H1 (cell line): ENCODE measurements at regions not wholly inside any gene's neighbourhood (a gene's known extent, or its start where the extent isn't known, plus 50 kb on each side); places are given as distances from the start of the nearest gene placed in this dataset.

Source experiments
- CTCF ChIA-PET: fragments of 300-600 bp; sonication (Branson Sonifier 250); formaldehyde crosslinking; loops from one replicate; lab custom pipeline; 2021; ENCODE audit not compliant: partially characterized antibody; lab: Charles Lee
- POLR2A ChIA-PET: fragments of 300-600 bp; sonication (Branson Sonifier 250); formaldehyde crosslinking; loops from one replicate; lab custom pipeline; 2021; ENCODE audit warnings: inconsistent platforms; ENCODE audit not compliant: partially characterized antibody; lab: Charles Lee
- DNase-seq, 2 experiments: peaks; one replicate each; pipeline versions ENCODE4 v3.0.0 to v3.0.0-alpha.2; 2010 to 2022; ENCODE audit warnings: low spot score in 2 of 2, low read depth in 1 of 2, mixed read lengths in 1 of 2
- FAIRE-seq: peaks from 2 replicates; lab custom pipeline; 2011; peaks lifted over from hg19 to GRCh38; lab: Jason Lieb, UNC
- H2AFZ ChIP-seq: 2 replicates; pipeline ENCODE4 v1.8.1; 2012; ENCODE audit warnings: low read length, inconsistent platforms
- H2AK5ac ChIP-seq: 2 replicates; pipeline ENCODE4 v1.6.1; 2013; ENCODE audit warnings: low read depth, low read length
- H2BK120ac ChIP-seq: replicated peaks from 2 replicates; pipeline ENCODE3; 2013; ENCODE audit warnings: low read depth, low read length, inconsistent platforms
- H2BK12ac ChIP-seq: 2 replicates; pipeline ENCODE4 v1.6.1; 2013; ENCODE audit warnings: low read depth, low read length
- H2BK15ac ChIP-seq: 2 replicates; pipeline ENCODE4 v1.6.1; 2013; ENCODE audit warnings: low read length
- H2BK20ac ChIP-seq: 2 replicates; pipeline ENCODE4 v1.6.1; 2013; ENCODE audit warnings: low read length
- H2BK5ac ChIP-seq: 2 replicates; pipeline ENCODE4 v1.6.1; 2013; ENCODE audit warnings: low read depth, low read length
- H3K14ac ChIP-seq: 2 replicates; pipeline ENCODE4 v1.6.1; 2013; ENCODE audit warnings: inconsistent platforms; ENCODE audit not compliant: insufficient read length
- H3K18ac ChIP-seq: 2 replicates; pipeline ENCODE4 v1.6.1; 2013; ENCODE audit warnings: low read length; ENCODE audit errors: extremely low read depth
- H3K23ac ChIP-seq: 2 replicates; pipeline ENCODE4 v1.6.1; 2013; ENCODE audit warnings: inconsistent platforms; ENCODE audit not compliant: insufficient read length
- H3K23me2 ChIP-seq: 2 replicates; pipeline ENCODE4 v1.6.1; 2013; ENCODE audit warnings: low read depth, low read length
- H3K27ac ChIP-seq: 2 replicates; pipeline ENCODE4 v1.6.1; 2011; ENCODE audit warnings: low read depth, low read length, inconsistent platforms
- H3K27me3 ChIP-seq, 4 experiments: replicated peaks in 1 of 4; 1 replicate in 1 of 4; 2 replicates in 3 of 4; pipeline versions ENCODE4 v1.6.1 to v1.8.1; 2011 to 2013; ENCODE audit warnings: low read length in 3 of 4, mild to moderate bottlenecking in 3 of 4, inconsistent platforms in 2 of 4, mixed read lengths in 2 of 4, moderate library complexity in 1 of 4; ENCODE audit not compliant: control insufficient read depth in 3 of 4, insufficient read depth in 3 of 4; ENCODE audit errors: extremely low read depth in 1 of 4
- H3K36me3 ChIP-seq, 4 experiments: 2 replicates each; pipeline versions ENCODE4 v1.6.1 to v1.8.1; 2011 to 2013; ENCODE audit warnings: mild to moderate bottlenecking in 4 of 4, low read length in 3 of 4, moderate library complexity in 2 of 4, control low read depth in 1 of 4, inconsistent platforms in 1 of 4; ENCODE audit not compliant: insufficient read depth in 4 of 4, control insufficient read depth in 2 of 4
- H3K4ac ChIP-seq: replicated peaks from 2 replicates; pipeline ENCODE3; 2013; ENCODE audit warnings: low read length, low read depth, mixed read lengths, inconsistent platforms; ENCODE audit not compliant: insufficient read length
- H3K4me1 ChIP-seq, 4 experiments: replicated peaks in 1 of 4; 1 replicate in 1 of 4; 2 replicates in 3 of 4; pipeline versions ENCODE4 v1.6.1 to v1.8.1; 2011 to 2013; ENCODE audit warnings: low read length in 3 of 4, inconsistent platforms in 2 of 4, mixed read lengths in 1 of 4; ENCODE audit not compliant: insufficient read depth in 4 of 4, control insufficient read depth in 3 of 4
- H3K4me2 ChIP-seq, 2 experiments: 2 replicates each; pipeline versions ENCODE4 v1.6.1 to v1.8.1; 2011 to 2013; ENCODE audit warnings: low read depth in 2 of 2, low read length in 2 of 2, control low read depth in 1 of 2, inconsistent platforms in 1 of 2, mild to moderate bottlenecking in 1 of 2; ENCODE audit not compliant: insufficient read depth in 1 of 2
- H3K4me3 ChIP-seq, 4 experiments: fragments of 200-600, 300-600 bp in 1 of 4; sonication (generic), shearing (Covaris generic), sonication (Bioruptor Twin) in 1 of 4; 2 replicates each; pipeline versions ENCODE4 v1.5.1 to v1.8.1; 2011 to 2016; ENCODE audit warnings: low read length in 4 of 4, low read depth in 3 of 4, control low read depth in 2 of 4, inconsistent platforms in 2 of 4, mild to moderate bottlenecking in 2 of 4, mixed read lengths in 1 of 4, moderate library complexity in 1 of 4; ENCODE audit not compliant: insufficient read depth in 2 of 4; ENCODE audit errors: extremely low read depth in 1 of 4
- H3K56ac ChIP-seq: replicated peaks from 2 replicates; pipeline ENCODE3; 2013; ENCODE audit warnings: low read depth, mild to moderate bottlenecking, mixed read lengths, low read length, inconsistent platforms; ENCODE audit not compliant: insufficient read length
- H3K79me1 ChIP-seq: 2 replicates; pipeline ENCODE4 v1.6.1; 2013; ENCODE audit warnings: low read depth, low read length, control low read depth
- H3K79me2 ChIP-seq, 2 experiments: 2 replicates each; pipeline versions ENCODE4 v1.6.1 to v1.8.1; 2012 to 2013; ENCODE audit warnings: low read length in 2 of 2, mild to moderate bottlenecking in 2 of 2, inconsistent platforms in 1 of 2; ENCODE audit not compliant: insufficient read depth in 2 of 2, control insufficient read depth in 1 of 2
- H3K9ac ChIP-seq, 4 experiments: replicated peaks in 1 of 4; 1 replicate in 1 of 4; 2 replicates in 3 of 4; pipeline versions ENCODE4 v1.6.1 to v1.8.1; 2011 to 2013; ENCODE audit warnings: low read depth in 3 of 4, low read length in 3 of 4, control low read depth in 2 of 4, mild to moderate bottlenecking in 2 of 4, moderate library complexity in 2 of 4, inconsistent platforms in 1 of 4; ENCODE audit errors: extremely low read depth in 1 of 4
- H3K9me3 ChIP-seq, 2 experiments: 2 replicates each; pipeline versions ENCODE4 v1.6.1 to v1.8.1; 2012 to 2013; ENCODE audit warnings: mild to moderate bottlenecking in 2 of 2, moderate library complexity in 2 of 2, control low read depth in 1 of 2, inconsistent platforms in 1 of 2, low read depth in 1 of 2, low read length in 1 of 2, mixed read lengths in 1 of 2; ENCODE audit not compliant: insufficient read depth in 2 of 2
- H4K20me1 ChIP-seq, 2 experiments: replicated peaks in 1 of 2; 2 replicates each; pipeline versions ENCODE3 to v1.8.1; 2011 to 2013; ENCODE audit warnings: inconsistent platforms in 2 of 2, low read length in 2 of 2, mild to moderate bottlenecking in 1 of 2; ENCODE audit not compliant: insufficient read depth in 2 of 2, control insufficient read depth in 1 of 2
- H4K5ac ChIP-seq: 2 replicates; pipeline ENCODE4 v1.6.1; 2013; ENCODE audit warnings: low read length, low read depth, mixed read lengths, inconsistent platforms; ENCODE audit not compliant: insufficient read length
- H4K8ac ChIP-seq: 2 replicates; pipeline ENCODE4 v1.8.0; 2013; ENCODE audit warnings: mild to moderate bottlenecking, moderate library complexity, low read length, inconsistent platforms; ENCODE audit not compliant: insufficient read depth; ENCODE audit errors: extremely low read depth
- H4K91ac ChIP-seq: replicated peaks from 2 replicates; pipeline ENCODE3; 2013; ENCODE audit warnings: low read length, mixed read lengths, inconsistent platforms; ENCODE audit not compliant: insufficient read length
- ATF2 ChIP-seq: IDR thresholded peaks from 2 replicates; pipeline ENCODE4 v1.6.1; 2012; ENCODE audit warnings: low read length, inconsistent platforms
- CEBPB ChIP-seq: IDR thresholded peaks from 2 replicates; pipeline ENCODE4 v1.6.1; 2012; ENCODE audit warnings: low read depth, low read length
- CTBP2 ChIP-seq: IDR thresholded peaks from 2 replicates; pipeline ENCODE4 v1.7.0; 2011; ENCODE audit warnings: borderline replicate concordance, mild to moderate bottlenecking, moderate library complexity, mixed read lengths, low read length; ENCODE audit not compliant: insufficient read depth, insufficient read length
- HDAC2 ChIP-seq, 2 experiments: fragments of 300-600 bp in 1 of 2; sonication (generic) in 1 of 2; IDR thresholded peaks; 2 replicates each; pipeline ENCODE4 v1.6.1; 2011 to 2012; ENCODE audit warnings: low read depth in 2 of 2, low read length in 2 of 2, mild to moderate bottlenecking in 2 of 2, moderate library complexity in 2 of 2, borderline replicate concordance in 1 of 2, inconsistent platforms in 1 of 2
- POLR2AphosphoS5 ChIP-seq: IDR thresholded peaks from 2 replicates; pipeline ENCODE4 v1.6.1; 2011; ENCODE audit warnings: low read depth, low read length
- POU5F1 ChIP-seq: IDR thresholded peaks from 2 replicates; pipeline ENCODE4 v1.6.1; 2011; ENCODE audit warnings: low read depth, mild to moderate bottlenecking, low read length, moderate library complexity
- RBBP5 ChIP-seq: IDR thresholded peaks from 2 replicates; pipeline ENCODE4 v1.7.1; 2012; ENCODE audit warnings: low read depth, mild to moderate bottlenecking, inconsistent platforms, low read length, moderate library complexity, borderline replicate concordance
- SAP30 ChIP-seq: fragments of 300-600 bp; sonication (generic); IDR thresholded peaks from 2 replicates; pipeline ENCODE4 v1.7.1; 2012; ENCODE audit warnings: low read length, moderate library complexity, mild to moderate bottlenecking, inconsistent platforms; ENCODE audit not compliant: insufficient read depth, insufficient replicate concordance
- SP2 ChIP-seq: IDR thresholded peaks from 2 replicates; pipeline ENCODE4 v1.6.1; 2012; ENCODE audit warnings: mild to moderate bottlenecking, low read length, inconsistent platforms
- USF2 ChIP-seq: IDR thresholded peaks from 2 replicates; pipeline ENCODE4 v1.6.1; 2011; ENCODE audit warnings: low read length, improper control_type of control experiment
- WGBS, 2 experiments: shearing (Covaris generic) in 1 of 2; methylation state at CpG; one replicate each; pipeline versions ENCODE4 v1.1.6 to v1.1.7; 2013 to 2015; ENCODE audit warnings: low lambda C conversion rate in 2 of 2, mixed read lengths in 2 of 2, inconsistent platforms in 1 of 2, low coverage in 1 of 2, missing lambda C conversion rate in 1 of 2; ENCODE audit not compliant: insufficient replicate concordance in 2 of 2, insufficient coverage in 1 of 2, insufficient read length in 1 of 2; ENCODE audit errors: extremely low coverage in 1 of 2, missing lambda C conversion rate in 1 of 2; 5-methylcytosine and 5-hydroxymethylcytosine counted together

GRCh38 chr9:85303757-85304134 is 438.0 kb downstream of the AGTPBP1 start:
- no peaks in the 10 kb centered on the region for H3K4me1 ChIP-seq
- no peak overlapping the region for H3K4me3 ChIP-seq
- POLR2A ChIA-PET = no interaction called here
- no peaks in the 10 kb centered on the region for H3K36me3 ChIP-seq
- H2BK15ac ChIP-seq = no peak overlapping the region
- no peak overlapping the region for H2AK5ac ChIP-seq
- no peak overlapping the region for H3K23ac ChIP-seq
- DNase-seq (no peak), FAIRE-seq (no peak)
- no peak overlapping the region for H3K18ac ChIP-seq
- no peak overlapping the region for H3K56ac ChIP-seq
- no peak for TF ChIP-seq ATF2
- TF ChIP-seq SP2 = no peak
- TF ChIP-seq RBBP5 = no peak
- no peak for TF ChIP-seq CTBP2
- TF ChIP-seq CEBPB = no peak
- no peak for TF ChIP-seq POU5F1
- TF ChIP-seq SAP30 = no peak
- no peak for TF ChIP-seq POLR2AphosphoS5
- no peak for TF ChIP-seq HDAC2 (IDR thresholded peaks at IDR 0.05; ENCODE audit: borderline replicate concordance in 1 of 2, low read depth in 2 of 2, low read length in 2 of 2)
- no peak for TF ChIP-seq USF2
- no peaks in the 10 kb centered on the region; the same call in 1 of the 2 replicates for H3K23me2 ChIP-seq
- H4K5ac ChIP-seq = no peak overlapping the region
- no peak overlapping the region for H3K14ac ChIP-seq
- no peaks in the 10 kb centered on the region for H3K9me3 ChIP-seq
- H2BK5ac ChIP-seq = no peak overlapping the region
- 83% methylated on average over 4 of the region's 4 CpGs; no CpG with 5 or more reads in 1 of the 2 experiments for WGBS, 2 experiments
- H2BK120ac ChIP-seq = no peak overlapping the region
- no peak overlapping the region for H4K91ac ChIP-seq
- no peak overlapping the region for H2BK20ac ChIP-seq
- CTCF ChIA-PET = no interaction called here
- no peaks in the 10 kb centered on the region for H4K20me1 ChIP-seq
- no peak overlapping the region for H3K9ac ChIP-seq
- H2AFZ ChIP-seq = no peak overlapping the region
- H3K27me3 ChIP-seq = no peaks in the 10 kb centered on the region
- H3K4ac ChIP-seq = no peak overlapping the region
- no peaks in the 10 kb centered on the region for H3K79me1 ChIP-seq
- no peak overlapping the region for H2BK12ac ChIP-seq
- H3K4me2 ChIP-seq = no peak overlapping the region
- H4K8ac ChIP-seq = no peak overlapping the region
- no peaks in the 10 kb centered on the region for H3K79me2 ChIP-seq
- no peak overlapping the region for H3K27ac ChIP-seq
